ENCODE measurements at regions not wholly inside any gene's neighbourhood (a gene's known extent, or its start where the extent isn't known, plus 50 kb on each side); places are given as distances from the start of the nearest gene placed in this dataset.

- ChIA-PET CTCF (no interaction called here), POLR2A (no interaction called here)
- Mint-ChIP-seq H3K27me3 (ENCODE audit: insufficient read depth, unreplicated experiment) (no peaks in the 10 kb centered on the region), H3K4me1 (ENCODE audit: low read depth, unreplicated experiment) (no peaks in the 10 kb centered on the region), H3K36me3 (ENCODE audit: insufficient read depth, unreplicated experiment) (no peaks in the 10 kb centered on the region), H3K27ac (ENCODE audit: unreplicated experiment) (no peak overlapping the region), H3K9me3 (ENCODE audit: unreplicated experiment) (no peaks in the 10 kb centered on the region), H3K4me3 (ENCODE audit: unreplicated experiment) (no peak overlapping the region)
- intact Hi-C loops (cut with micrococcal nuclease; ENCODE audit: unreplicated experiment), result no loop called here
- no peak for TF ChIP-seq CTCF (IDR thresholded peaks at IDR 0.05; ENCODE audit: insufficient read depth in 1 of 2, low read depth in 1 of 2, low read length in 1 of 2, severe bottlenecking in 1 of 2, unreplicated experiment in 1 of 2)
- no TSS peak for BruUV-seq (replicated peaks)
- Histone ChIP-seq H3K9me3 (no peaks in the 10 kb centered on the region), H3K27me3 (replicated peaks; ENCODE audit: control insufficient read depth, insufficient read depth, low read length) (no peaks in the 10 kb centered on the region), H3K4me1 (no peaks in the 10 kb centered on the region), H3K36me3 (ENCODE audit: control insufficient read depth, insufficient read depth, low read length) (no peaks in the 10 kb centered on the region), H3K4me3 (ENCODE audit: low read depth, low read length) (no peak overlapping the region)
- DNase-seq, result no peak
Measured at GRCh38 chr1:79660129-79660528, 653.6 kb upstream of the ADGRL4 start.

GRCh38 chr1:79657951-79658658, 651.6 kb upstream of the ADGRL4 start:
- BruUV-seq (replicated peaks), result no TSS peak
- CTCF ChIA-PET, result no interaction called here
- H3K27me3 Mint-ChIP-seq (ENCODE audit: insufficient read depth, unreplicated experiment), result no peaks in the 10 kb centered on the region

GRCh38 chr1:79655876-79656275, 649.3 kb upstream of the ADGRL4 start:
- H3K4me1 ChIP-seq, result no peaks in the 10 kb centered on the region
- Mint-ChIP-seq H3K27ac (ENCODE audit: unreplicated experiment) (no peak overlapping the region), H3K4me1 (ENCODE audit: low read depth, unreplicated experiment) (no peaks in the 10 kb centered on the region), H3K27me3 (ENCODE audit: insufficient read depth, unreplicated experiment) (no peaks in the 10 kb centered on the region), H3K4me3 (ENCODE audit: unreplicated experiment) (no peak overlapping the region), H3K36me3 (ENCODE audit: insufficient read depth, unreplicated experiment) (no peaks in the 10 kb centered on the region), H3K9me3 (ENCODE audit: unreplicated experiment) (no peaks in the 10 kb centered on the region)
- no peak for DNase-seq
- H3K9me3 ChIP-seq, result no peaks in the 10 kb centered on the region
- TF ChIP-seq CTCF (IDR thresholded peaks at IDR 0.05; ENCODE audit: insufficient read depth in 1 of 2, low read depth in 1 of 2, low read length in 1 of 2, severe bottlenecking in 1 of 2, unreplicated experiment in 1 of 2), result no peak
- no TSS peak for BruUV-seq (replicated peaks)
- CTCF ChIA-PET, result no interaction called here
- no peaks in the 10 kb centered on the region for H3K36me3 ChIP-seq (ENCODE audit: control insufficient read depth, insufficient read depth, low read length)
- no peaks in the 10 kb centered on the region for H3K27me3 ChIP-seq (replicated peaks; ENCODE audit: control insufficient read depth, insufficient read depth, low read length)
- no peak overlapping the region for H3K4me3 ChIP-seq (ENCODE audit: low read depth, low read length)
- POLR2A ChIA-PET, result no interaction called here
- intact Hi-C loops (cut with micrococcal nuclease; ENCODE audit: unreplicated experiment), result no loop called here

More at GRCh38 chr1:79657951-79658658, 651.6 kb upstream of the ADGRL4 start:
- Mint-ChIP-seq H3K4me1 (ENCODE audit: low read depth, unreplicated experiment) (no peaks in the 10 kb centered on the region), H3K9me3 (ENCODE audit: unreplicated experiment) (no peaks in the 10 kb centered on the region), H3K27ac (ENCODE audit: unreplicated experiment) (no peak overlapping the region), H3K36me3 (ENCODE audit: insufficient read depth, unreplicated experiment) (no peaks in the 10 kb centered on the region), H3K4me3 (ENCODE audit: unreplicated experiment) (no peak overlapping the region)
- POLR2A ChIA-PET, result no interaction called here
- H3K4me3 ChIP-seq (ENCODE audit: low read depth, low read length), result no peak overlapping the region
- H3K4me1 ChIP-seq, result no peaks in the 10 kb centered on the region
- H3K9me3 ChIP-seq, result no peaks in the 10 kb centered on the region
- H3K27me3 ChIP-seq (replicated peaks; ENCODE audit: control insufficient read depth, insufficient read depth, low read length), result no peaks in the 10 kb centered on the region
- intact Hi-C loops (cut with micrococcal nuclease; ENCODE audit: unreplicated experiment), result no loop called here
- DNase-seq, result no peak
- H3K36me3 ChIP-seq (ENCODE audit: control insufficient read depth, insufficient read depth, low read length), result no peaks in the 10 kb centered on the region
- no peak for TF ChIP-seq CTCF (IDR thresholded peaks at IDR 0.05; ENCODE audit: insufficient read depth in 1 of 2, low read depth in 1 of 2, low read length in 1 of 2, severe bottlenecking in 1 of 2, unreplicated experiment in 1 of 2)

Measured in Caco-2 (cell line).